H1 (cell line): ENCODE measurements at regions not wholly inside any gene's neighbourhood (a gene's known extent, or its start where the extent isn't known, plus 50 kb on each side); places are given as distances from the start of the nearest gene placed in this dataset.

Experiments
- CTCF ChIA-PET: fragments of 300-600 bp; sonication (Branson Sonifier 250); formaldehyde crosslinking; loops from one replicate; lab custom pipeline; 2021; ENCODE audit not compliant: partially characterized antibody; lab: Charles Lee
- POLR2A ChIA-PET: fragments of 300-600 bp; sonication (Branson Sonifier 250); formaldehyde crosslinking; loops from one replicate; lab custom pipeline; 2021; ENCODE audit warnings: inconsistent platforms; ENCODE audit not compliant: partially characterized antibody; lab: Charles Lee
- DNase-seq, 2 experiments: peaks; one replicate each; pipeline versions ENCODE4 v3.0.0 to v3.0.0-alpha.2; 2010 to 2022; ENCODE audit warnings: low spot score in 2 of 2, low read depth in 1 of 2, mixed read lengths in 1 of 2
- FAIRE-seq: peaks from 2 replicates; lab custom pipeline; 2011; peaks lifted over from hg19 to GRCh38; lab: Jason Lieb, UNC
- H2AFZ ChIP-seq: 2 replicates; pipeline ENCODE4 v1.8.1; 2012; ENCODE audit warnings: low read length, inconsistent platforms
- H2AK5ac ChIP-seq: 2 replicates; pipeline ENCODE4 v1.6.1; 2013; ENCODE audit warnings: low read depth, low read length
- H2BK120ac ChIP-seq: replicated peaks from 2 replicates; pipeline ENCODE3; 2013; ENCODE audit warnings: low read depth, low read length, inconsistent platforms
- H2BK12ac ChIP-seq: 2 replicates; pipeline ENCODE4 v1.6.1; 2013; ENCODE audit warnings: low read depth, low read length
- H2BK15ac ChIP-seq: 2 replicates; pipeline ENCODE4 v1.6.1; 2013; ENCODE audit warnings: low read length
- H2BK20ac ChIP-seq: 2 replicates; pipeline ENCODE4 v1.6.1; 2013; ENCODE audit warnings: low read length
- H2BK5ac ChIP-seq: 2 replicates; pipeline ENCODE4 v1.6.1; 2013; ENCODE audit warnings: low read depth, low read length
- H3K14ac ChIP-seq: 2 replicates; pipeline ENCODE4 v1.6.1; 2013; ENCODE audit warnings: inconsistent platforms; ENCODE audit not compliant: insufficient read length
- H3K18ac ChIP-seq: 2 replicates; pipeline ENCODE4 v1.6.1; 2013; ENCODE audit warnings: low read length; ENCODE audit errors: extremely low read depth
- H3K23ac ChIP-seq: 2 replicates; pipeline ENCODE4 v1.6.1; 2013; ENCODE audit warnings: inconsistent platforms; ENCODE audit not compliant: insufficient read length
- H3K23me2 ChIP-seq: 2 replicates; pipeline ENCODE4 v1.6.1; 2013; ENCODE audit warnings: low read depth, low read length
- H3K27ac ChIP-seq: 2 replicates; pipeline ENCODE4 v1.6.1; 2011; ENCODE audit warnings: low read depth, low read length, inconsistent platforms
- H3K27me3 ChIP-seq, 4 experiments: replicated peaks in 1 of 4; 1 replicate in 1 of 4; 2 replicates in 3 of 4; pipeline versions ENCODE4 v1.6.1 to v1.8.1; 2011 to 2013; ENCODE audit warnings: low read length in 3 of 4, mild to moderate bottlenecking in 3 of 4, inconsistent platforms in 2 of 4, mixed read lengths in 2 of 4, moderate library complexity in 1 of 4; ENCODE audit not compliant: control insufficient read depth in 3 of 4, insufficient read depth in 3 of 4; ENCODE audit errors: extremely low read depth in 1 of 4
- H3K36me3 ChIP-seq, 4 experiments: 2 replicates each; pipeline versions ENCODE4 v1.6.1 to v1.8.1; 2011 to 2013; ENCODE audit warnings: mild to moderate bottlenecking in 4 of 4, low read length in 3 of 4, moderate library complexity in 2 of 4, control low read depth in 1 of 4, inconsistent platforms in 1 of 4; ENCODE audit not compliant: insufficient read depth in 4 of 4, control insufficient read depth in 2 of 4
- H3K4ac ChIP-seq: replicated peaks from 2 replicates; pipeline ENCODE3; 2013; ENCODE audit warnings: low read length, low read depth, mixed read lengths, inconsistent platforms; ENCODE audit not compliant: insufficient read length
- H3K4me1 ChIP-seq, 4 experiments: replicated peaks in 1 of 4; 1 replicate in 1 of 4; 2 replicates in 3 of 4; pipeline versions ENCODE4 v1.6.1 to v1.8.1; 2011 to 2013; ENCODE audit warnings: low read length in 3 of 4, inconsistent platforms in 2 of 4, mixed read lengths in 1 of 4; ENCODE audit not compliant: insufficient read depth in 4 of 4, control insufficient read depth in 3 of 4
- H3K4me2 ChIP-seq, 2 experiments: 2 replicates each; pipeline versions ENCODE4 v1.6.1 to v1.8.1; 2011 to 2013; ENCODE audit warnings: low read depth in 2 of 2, low read length in 2 of 2, control low read depth in 1 of 2, inconsistent platforms in 1 of 2, mild to moderate bottlenecking in 1 of 2; ENCODE audit not compliant: insufficient read depth in 1 of 2
- H3K4me3 ChIP-seq, 4 experiments: fragments of 200-600, 300-600 bp in 1 of 4; sonication (generic), shearing (Covaris generic), sonication (Bioruptor Twin) in 1 of 4; 2 replicates each; pipeline versions ENCODE4 v1.5.1 to v1.8.1; 2011 to 2016; ENCODE audit warnings: low read length in 4 of 4, low read depth in 3 of 4, control low read depth in 2 of 4, inconsistent platforms in 2 of 4, mild to moderate bottlenecking in 2 of 4, mixed read lengths in 1 of 4, moderate library complexity in 1 of 4; ENCODE audit not compliant: insufficient read depth in 2 of 4; ENCODE audit errors: extremely low read depth in 1 of 4
- H3K56ac ChIP-seq: replicated peaks from 2 replicates; pipeline ENCODE3; 2013; ENCODE audit warnings: low read depth, mild to moderate bottlenecking, mixed read lengths, low read length, inconsistent platforms; ENCODE audit not compliant: insufficient read length
- H3K79me1 ChIP-seq: 2 replicates; pipeline ENCODE4 v1.6.1; 2013; ENCODE audit warnings: low read depth, low read length, control low read depth
- H3K79me2 ChIP-seq, 2 experiments: 2 replicates each; pipeline versions ENCODE4 v1.6.1 to v1.8.1; 2012 to 2013; ENCODE audit warnings: low read length in 2 of 2, mild to moderate bottlenecking in 2 of 2, inconsistent platforms in 1 of 2; ENCODE audit not compliant: insufficient read depth in 2 of 2, control insufficient read depth in 1 of 2
- H3K9ac ChIP-seq, 4 experiments: replicated peaks in 1 of 4; 1 replicate in 1 of 4; 2 replicates in 3 of 4; pipeline versions ENCODE4 v1.6.1 to v1.8.1; 2011 to 2013; ENCODE audit warnings: low read depth in 3 of 4, low read length in 3 of 4, control low read depth in 2 of 4, mild to moderate bottlenecking in 2 of 4, moderate library complexity in 2 of 4, inconsistent platforms in 1 of 4; ENCODE audit errors: extremely low read depth in 1 of 4
- H3K9me3 ChIP-seq, 2 experiments: 2 replicates each; pipeline versions ENCODE4 v1.6.1 to v1.8.1; 2012 to 2013; ENCODE audit warnings: mild to moderate bottlenecking in 2 of 2, moderate library complexity in 2 of 2, control low read depth in 1 of 2, inconsistent platforms in 1 of 2, low read depth in 1 of 2, low read length in 1 of 2, mixed read lengths in 1 of 2; ENCODE audit not compliant: insufficient read depth in 2 of 2
- H4K20me1 ChIP-seq, 2 experiments: replicated peaks in 1 of 2; 2 replicates each; pipeline versions ENCODE3 to v1.8.1; 2011 to 2013; ENCODE audit warnings: inconsistent platforms in 2 of 2, low read length in 2 of 2, mild to moderate bottlenecking in 1 of 2; ENCODE audit not compliant: insufficient read depth in 2 of 2, control insufficient read depth in 1 of 2
- H4K5ac ChIP-seq: 2 replicates; pipeline ENCODE4 v1.6.1; 2013; ENCODE audit warnings: low read length, low read depth, mixed read lengths, inconsistent platforms; ENCODE audit not compliant: insufficient read length
- H4K8ac ChIP-seq: 2 replicates; pipeline ENCODE4 v1.8.0; 2013; ENCODE audit warnings: mild to moderate bottlenecking, moderate library complexity, low read length, inconsistent platforms; ENCODE audit not compliant: insufficient read depth; ENCODE audit errors: extremely low read depth
- H4K91ac ChIP-seq: replicated peaks from 2 replicates; pipeline ENCODE3; 2013; ENCODE audit warnings: low read length, mixed read lengths, inconsistent platforms; ENCODE audit not compliant: insufficient read length
- POU5F1 ChIP-seq: IDR thresholded peaks from 2 replicates; pipeline ENCODE4 v1.6.1; 2011; ENCODE audit warnings: low read depth, mild to moderate bottlenecking, low read length, moderate library complexity
- SP1 ChIP-seq: IDR thresholded peaks from 2 replicates; pipeline ENCODE4 v1.6.1; 2011; ENCODE audit warnings: low read depth, low read length
- SP2 ChIP-seq: IDR thresholded peaks from 2 replicates; pipeline ENCODE4 v1.6.1; 2012; ENCODE audit warnings: mild to moderate bottlenecking, low read length, inconsistent platforms
- WGBS, 2 experiments: shearing (Covaris generic) in 1 of 2; methylation state at CpG; one replicate each; pipeline versions ENCODE4 v1.1.6 to v1.1.7; 2013 to 2015; ENCODE audit warnings: low lambda C conversion rate in 2 of 2, mixed read lengths in 2 of 2, inconsistent platforms in 1 of 2, low coverage in 1 of 2, missing lambda C conversion rate in 1 of 2; ENCODE audit not compliant: insufficient replicate concordance in 2 of 2, insufficient coverage in 1 of 2, insufficient read length in 1 of 2; ENCODE audit errors: extremely low coverage in 1 of 2, missing lambda C conversion rate in 1 of 2; 5-methylcytosine and 5-hydroxymethylcytosine counted together

DNA sequence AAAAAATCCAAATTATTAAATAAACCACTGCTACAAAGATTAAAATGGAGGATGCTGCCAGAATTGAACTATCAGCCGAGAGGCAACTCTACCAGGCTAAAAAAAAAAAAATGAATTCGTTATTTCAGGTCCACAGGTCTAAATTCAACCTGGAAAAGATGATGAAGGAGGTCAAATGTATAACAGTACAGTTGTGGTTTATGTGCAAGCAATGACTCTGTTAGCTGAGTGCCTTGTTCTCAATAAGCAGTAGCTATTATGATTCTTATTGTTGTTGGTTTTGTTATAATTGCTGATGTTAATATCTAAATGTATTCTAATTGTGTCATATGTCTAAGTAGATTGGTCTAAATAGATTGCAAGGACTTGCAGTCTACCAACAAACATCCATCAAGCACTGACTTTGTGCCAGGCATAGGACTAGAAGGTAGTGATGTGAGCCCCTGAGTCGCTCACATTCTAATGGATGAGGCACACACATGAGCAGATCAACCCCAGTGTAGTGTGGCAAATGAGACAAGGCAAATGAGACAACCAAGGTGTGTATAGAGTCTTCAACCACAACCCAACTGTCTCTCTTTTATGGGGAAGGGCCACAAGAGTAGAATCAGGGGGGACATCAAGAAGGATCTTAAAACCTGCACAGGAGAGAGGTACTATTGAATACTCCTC is 77.0 kb upstream of the PLEKHG7 start:
- no peak overlapping the region for H3K27ac ChIP-seq
- no peak for TF ChIP-seq POU5F1
- no peak for TF ChIP-seq SP1
- TF ChIP-seq SP2, result no peak
- no peaks in the 10 kb centered on the region for H3K79me2 ChIP-seq
- DNase-seq (no peak), FAIRE-seq (no peak)
- no peaks in the 10 kb centered on the region for H3K36me3 ChIP-seq
- no peak overlapping the region for H2BK12ac ChIP-seq
- H3K4me1 ChIP-seq, result no peaks in the 10 kb centered on the region
- no peak overlapping the region for H4K91ac ChIP-seq
- H4K5ac ChIP-seq, result no peak overlapping the region
- no peak overlapping the region for H3K4ac ChIP-seq
- no peak overlapping the region for H3K56ac ChIP-seq
- H3K23me2 ChIP-seq, result no peaks in the 10 kb centered on the region
- ChIA-PET CTCF (interaction anchor here (0.7 kb wide), 1 partner anchor 468 kb away, joined by 3 read pairs; no protein-coding TSS in a partner anchor), POLR2A (no interaction called here)
- no peak overlapping the region for H3K4me2 ChIP-seq
- no peaks in the 10 kb centered on the region for H3K27me3 ChIP-seq
- H3K9me3 ChIP-seq, result no peaks in the 10 kb centered on the region
- H3K9ac ChIP-seq, result no peak overlapping the region
- no peaks in the 10 kb centered on the region for H4K20me1 ChIP-seq
- H2BK5ac ChIP-seq, result no peak overlapping the region
- no peak overlapping the region for H2BK120ac ChIP-seq
- no peak overlapping the region for H2BK15ac ChIP-seq
- H3K4me3 ChIP-seq, result no peak overlapping the region
- H4K8ac ChIP-seq, result no peak overlapping the region
- H3K18ac ChIP-seq, result no peak overlapping the region
- WGBS, 2 experiments, result 83% methylated on average over 3 of the region's 3 CpGs; no CpG with 5 or more reads in 1 of the 2 experiments
- no peak overlapping the region for H2AFZ ChIP-seq
- H3K14ac ChIP-seq, result no peak overlapping the region
- H2AK5ac ChIP-seq, result no peak overlapping the region
- H3K79me1 ChIP-seq, result no peaks in the 10 kb centered on the region
- no peak overlapping the region for H2BK20ac ChIP-seq
- H3K23ac ChIP-seq, result no peak overlapping the region
